ENCODE measurements at regions not wholly inside any gene's neighbourhood (a gene's known extent, or its start where the extent isn't known, plus 50 kb on each side); places are given as distances from the start of the nearest gene placed in this dataset.

- peak; percentile 15; the same call in 1 of the 2 replicates for TF ChIP-seq SPI1 (IDR thresholded peaks at IDR 0.05; ENCODE audit: borderline replicate concordance, low read depth)
- TF ChIP-seq, protein P1, sequence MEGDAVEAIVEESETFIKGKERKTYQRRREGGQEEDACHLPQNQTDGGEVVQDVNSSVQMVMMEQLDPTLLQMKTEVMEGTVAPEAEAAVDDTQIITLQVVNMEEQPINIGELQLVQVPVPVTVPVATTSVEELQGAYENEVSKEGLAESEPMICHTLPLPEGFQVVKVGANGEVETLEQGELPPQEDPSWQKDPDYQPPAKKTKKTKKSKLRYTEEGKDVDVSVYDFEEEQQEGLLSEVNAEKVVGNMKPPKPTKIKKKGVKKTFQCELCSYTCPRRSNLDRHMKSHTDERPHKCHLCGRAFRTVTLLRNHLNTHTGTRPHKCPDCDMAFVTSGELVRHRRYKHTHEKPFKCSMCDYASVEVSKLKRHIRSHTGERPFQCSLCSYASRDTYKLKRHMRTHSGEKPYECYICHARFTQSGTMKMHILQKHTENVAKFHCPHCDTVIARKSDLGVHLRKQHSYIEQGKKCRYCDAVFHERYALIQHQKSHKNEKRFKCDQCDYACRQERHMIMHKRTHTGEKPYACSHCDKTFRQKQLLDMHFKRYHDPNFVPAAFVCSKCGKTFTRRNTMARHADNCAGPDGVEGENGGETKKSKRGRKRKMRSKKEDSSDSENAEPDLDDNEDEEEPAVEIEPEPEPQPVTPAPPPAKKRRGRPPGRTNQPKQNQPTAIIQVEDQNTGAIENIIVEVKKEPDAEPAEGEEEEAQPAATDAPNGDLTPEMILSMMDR (IDR thresholded peaks at IDR 0.05; ENCODE audit: insufficient read depth, low read length) = no peak
- DNase-seq (ENCODE audit: low read depth in 1 of 2, low spot score in 1 of 2) = peak in 1 of 2 experiments; percentile 38
- Histone ChIP-seq H3K27ac (replicated peaks) (no peak overlapping the region), H3K27me3 (ENCODE audit: insufficient read depth, poor library complexity, severe bottlenecking) (no peaks in the 10 kb centered on the region), H3K4me3 (replicated peaks; ENCODE audit: insufficient read depth, low read length) (no peak overlapping the region)
Measured at GRCh38 chr1:185534801-185535200, 199.4 kb upstream of the HMCN1 start.

GRCh38 chr1:185533596-185533995, 200.6 kb upstream of the HMCN1 start:
- Histone ChIP-seq H3K27me3 (ENCODE audit: insufficient read depth, poor library complexity, severe bottlenecking) (no peaks in the 10 kb centered on the region), H3K4me3 (replicated peaks; ENCODE audit: insufficient read depth, low read length) (no peak overlapping the region), H3K27ac (replicated peaks) (no peak overlapping the region)
- TF ChIP-seq GABPA (IDR thresholded peaks at IDR 0.05; ENCODE audit: low read depth) = no peak
- TF ChIP-seq, protein P1 (IDR thresholded peaks at IDR 0.05; ENCODE audit: insufficient read depth, low read length) = no peak
- TF ChIP-seq POLR2AphosphoS5 (IDR thresholded peaks at IDR 0.05; ENCODE audit: low read depth) = no peak
- TF ChIP-seq REST (IDR thresholded peaks at IDR 0.05; ENCODE audit: insufficient replicate concordance, low read depth) = no peak
- no peak for TF ChIP-seq SPI1 (IDR thresholded peaks at IDR 0.05; ENCODE audit: borderline replicate concordance, low read depth)
- DNase-seq (ENCODE audit: low read depth in 1 of 2, low spot score in 1 of 2) = peak in 1 of 2 experiments; percentile 41

DNA sequence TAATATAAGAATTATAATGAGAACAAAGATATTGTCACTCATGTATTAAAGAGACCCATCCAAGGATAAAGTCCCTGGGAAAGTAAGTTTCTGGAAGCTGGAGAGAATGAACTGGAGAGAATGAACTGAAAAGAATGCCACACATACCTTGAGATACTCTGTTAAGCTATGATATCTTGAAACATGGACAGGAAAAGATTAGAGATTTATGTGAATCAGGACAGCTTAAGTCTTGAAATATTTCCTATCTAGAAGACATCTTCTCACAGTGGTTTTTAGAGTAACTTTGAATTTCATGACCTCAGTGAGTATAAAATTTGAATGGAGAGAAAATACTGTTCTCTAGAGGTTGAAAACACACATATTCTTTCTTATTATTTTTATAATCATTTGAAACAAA, 201.3 kb upstream of the HMCN1 start:
- no peak for DNase-seq (ENCODE audit: low read depth in 1 of 2, low spot score in 1 of 2)
- TF ChIP-seq POLR2AphosphoS5 (IDR thresholded peaks at IDR 0.05; ENCODE audit: low read depth) (no peak), GABPA (IDR thresholded peaks at IDR 0.05; ENCODE audit: low read depth) (no peak), REST (IDR thresholded peaks at IDR 0.05; ENCODE audit: insufficient replicate concordance, low read depth) (no peak), SPI1 (IDR thresholded peaks at IDR 0.05; ENCODE audit: borderline replicate concordance, low read depth) (no peak)
- TF ChIP-seq, protein P1 (IDR thresholded peaks at IDR 0.05; ENCODE audit: insufficient read depth, low read length) = no peak
- Histone ChIP-seq H3K27me3 (ENCODE audit: insufficient read depth, poor library complexity, severe bottlenecking) (no peaks in the 10 kb centered on the region), H3K4me3 (replicated peaks; ENCODE audit: insufficient read depth, low read length) (no peak overlapping the region), H3K27ac (replicated peaks) (no peak overlapping the region)

DNA sequence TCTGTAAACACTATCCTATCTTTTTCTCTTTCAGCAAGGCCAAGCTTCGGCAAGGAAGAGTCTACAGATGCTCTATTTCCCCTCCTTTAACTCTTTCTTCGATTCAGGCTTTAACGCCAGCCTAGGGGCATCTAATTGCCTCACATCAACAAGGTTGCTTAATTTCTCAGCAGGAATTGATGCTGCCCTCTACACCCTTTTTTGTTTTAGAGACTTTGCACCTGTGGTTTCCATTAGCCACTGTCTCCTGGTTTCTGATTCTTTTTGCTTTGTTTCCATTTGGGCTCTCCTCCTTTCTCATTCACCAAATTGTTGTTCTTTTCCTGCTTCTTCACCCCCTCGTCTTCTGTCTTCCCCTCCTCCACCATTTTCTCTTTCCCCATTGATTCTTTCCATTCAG, 202.4 kb upstream of the HMCN1 start:
- no peak overlapping the region for H3K27ac ChIP-seq (replicated peaks)
- no peak for TF ChIP-seq POLR2AphosphoS5 (IDR thresholded peaks at IDR 0.05; ENCODE audit: low read depth)
- no peak overlapping the region for H3K4me3 ChIP-seq (replicated peaks; ENCODE audit: insufficient read depth, low read length)
- H3K27me3 ChIP-seq (ENCODE audit: insufficient read depth, poor library complexity, severe bottlenecking) = no peaks in the 10 kb centered on the region
- DNase-seq (ENCODE audit: low read depth in 1 of 2, low spot score in 1 of 2) = no peak

Data from HL-60 (cell line).